CD1c-positive myeloid dendritic cell (primary cell): ENCODE measurements at regions not wholly inside any gene's neighbourhood (a gene's known extent, or its start where the extent isn't known, plus 50 kb on each side); places are given as distances from the start of the nearest gene placed in this dataset.

Experiments
- DNase-seq: peaks from one replicate; pipeline ENCODE4 v3.0.0-alpha.2; 2016; ENCODE audit errors: extremely low spot score

DNA sequence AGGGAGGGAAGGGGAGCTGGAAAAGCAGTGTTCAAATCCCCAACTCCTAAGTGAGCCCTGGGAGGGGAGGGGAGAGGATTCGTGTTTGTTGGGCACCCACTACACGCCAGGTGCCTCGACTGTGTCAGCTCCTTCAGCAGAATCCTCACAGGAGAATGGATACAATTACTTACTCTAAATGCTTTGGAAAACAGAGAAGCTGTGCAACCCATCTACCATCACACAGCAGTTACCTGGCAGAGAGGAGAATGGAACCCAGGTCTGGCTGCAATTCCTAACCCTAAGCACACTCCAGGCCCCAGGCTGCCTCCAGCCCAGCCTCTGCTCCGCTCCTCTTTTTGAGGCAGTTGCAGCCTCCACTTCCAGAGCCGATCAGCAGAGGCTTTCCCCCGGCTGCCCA is 86.4 kb upstream of the PTPN1 start:
- DNase-seq, result no peak

DNA sequence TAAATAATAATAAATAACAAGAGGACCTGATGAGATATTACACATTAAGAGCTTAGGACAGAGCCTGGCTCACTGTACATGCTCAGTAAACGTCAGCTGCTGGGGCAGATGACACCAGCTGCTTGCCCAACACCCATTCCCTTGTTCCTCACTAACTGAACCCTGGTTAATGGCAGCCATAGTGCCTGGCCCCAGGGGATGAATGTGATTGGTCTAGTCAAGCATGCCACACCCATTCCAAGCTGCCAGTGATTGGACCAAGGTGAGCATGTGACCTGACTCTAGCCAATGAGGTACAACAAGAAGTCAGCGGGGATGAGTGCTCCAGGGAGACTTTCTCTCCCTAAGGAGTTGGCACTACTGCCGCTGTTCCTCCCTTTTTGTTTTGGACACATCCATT is 85.1 kb upstream of the PTPN1 start:
- DNase-seq, result peak; percentile 42

DNA sequence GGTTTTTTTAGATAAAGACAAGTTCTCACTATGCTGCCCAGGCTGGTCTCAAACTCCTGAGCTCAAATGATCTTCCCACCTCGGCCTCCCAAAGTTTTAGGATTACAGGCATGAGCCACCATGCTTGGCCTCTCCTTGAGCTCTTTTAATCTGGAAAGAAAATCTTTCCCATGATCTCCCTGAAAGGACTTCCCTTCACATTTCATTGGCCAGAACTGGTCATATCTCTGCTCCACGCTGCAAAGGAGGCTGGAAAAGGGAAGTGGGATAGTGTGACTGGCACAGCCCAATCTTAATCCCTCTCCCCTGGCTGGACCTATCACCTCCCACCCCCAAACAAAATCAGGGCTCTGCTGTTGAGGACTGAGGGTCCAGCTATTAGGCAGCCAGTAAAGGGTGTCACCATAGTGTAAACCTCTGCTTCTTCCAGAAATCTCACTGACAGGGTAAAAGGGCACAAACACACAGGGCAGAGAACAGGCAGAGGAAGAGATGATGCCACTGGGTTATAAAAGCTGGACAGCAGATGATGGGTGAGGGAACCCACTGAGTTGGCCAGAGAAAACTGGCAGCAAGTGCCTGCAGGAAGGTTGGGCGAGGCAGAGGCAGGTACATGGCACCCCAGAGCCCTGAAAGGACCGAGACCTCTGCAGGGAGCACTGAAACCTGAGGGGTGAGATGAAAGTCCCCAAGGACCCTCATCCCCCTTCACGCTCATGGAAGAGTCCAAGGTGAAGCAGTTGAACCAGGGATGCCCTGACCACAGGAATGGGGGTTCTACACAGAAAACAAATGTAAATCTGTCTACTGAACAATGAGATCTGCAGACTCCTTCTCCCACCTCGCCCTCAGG is 83.1 kb upstream of the PTPN1 start:
- DNase-seq, result peak; percentile 65

DNA sequence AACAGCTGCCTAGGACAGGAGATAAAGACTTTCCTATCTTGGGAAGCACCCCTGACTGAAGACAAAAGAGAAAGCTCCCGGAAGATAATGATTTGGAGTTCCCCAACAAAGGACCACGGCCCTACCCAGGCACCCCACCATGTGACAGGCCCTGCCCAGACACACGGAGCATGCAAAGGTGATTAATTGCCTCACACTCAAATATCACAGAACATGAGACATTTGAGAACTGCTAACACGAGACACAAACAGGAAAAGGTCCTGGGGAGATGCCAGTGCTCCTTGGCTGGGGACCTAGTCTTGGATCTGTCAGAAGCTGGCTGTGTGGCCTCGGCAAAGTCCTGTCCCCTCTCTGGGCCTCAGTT is 82.5 kb upstream of the PTPN1 start:
- no peak for DNase-seq

DNA sequence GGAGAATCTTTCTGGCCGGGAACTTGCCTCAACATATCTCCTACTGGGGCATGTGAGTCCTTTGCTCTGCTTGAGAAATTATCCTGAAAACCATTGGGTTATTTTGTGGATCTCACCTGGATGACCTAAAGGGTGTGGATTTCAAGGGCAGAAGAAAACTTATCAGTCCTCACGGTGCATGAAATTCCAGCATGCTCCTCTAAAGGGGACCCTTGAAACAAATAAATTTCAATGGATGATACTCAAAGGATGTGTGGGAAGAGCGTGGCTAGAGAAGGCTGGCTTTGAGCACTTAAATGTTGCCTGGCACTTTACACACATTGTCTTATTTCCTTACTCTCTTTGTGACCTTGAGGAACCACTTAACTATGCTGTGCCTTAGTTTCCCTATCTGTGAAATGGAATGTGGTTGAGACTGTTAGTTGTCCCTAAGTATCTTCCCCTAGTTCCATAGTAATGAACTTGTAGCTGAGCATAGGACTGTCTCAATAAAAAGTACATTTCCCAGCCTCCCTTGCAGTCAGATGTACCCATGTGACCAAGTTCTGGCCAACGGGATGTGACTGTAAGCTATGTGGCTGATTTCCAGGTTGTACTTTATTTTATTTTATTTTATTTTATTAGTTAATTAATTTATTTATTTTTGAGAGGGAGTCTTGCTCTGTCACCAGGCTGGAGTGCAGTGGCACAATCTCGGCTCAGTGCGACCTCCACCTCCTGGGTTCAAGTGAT is 81.9 kb upstream of the PTPN1 start:
- no peak for DNase-seq

DNA sequence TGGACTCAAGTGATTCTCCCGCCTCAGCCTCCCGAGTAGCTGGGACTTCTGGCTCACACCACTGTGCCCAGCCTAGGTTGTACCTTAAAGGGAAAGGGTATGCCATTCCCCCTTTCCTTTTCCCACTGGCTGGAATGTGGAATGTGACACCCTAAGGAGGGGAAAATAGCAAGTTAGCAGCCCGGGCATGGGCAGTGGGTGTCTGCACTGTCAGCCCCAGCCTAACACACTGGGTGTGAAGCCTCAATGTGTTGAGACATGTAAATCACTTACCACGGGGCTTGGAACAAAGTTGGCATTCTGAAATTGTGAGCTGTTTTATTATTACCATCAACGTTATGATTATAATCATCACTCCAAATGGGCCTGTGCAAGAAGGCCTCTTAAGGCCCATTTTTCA is 80.8 kb upstream of the PTPN1 start:
- no peak for DNase-seq

DNA sequence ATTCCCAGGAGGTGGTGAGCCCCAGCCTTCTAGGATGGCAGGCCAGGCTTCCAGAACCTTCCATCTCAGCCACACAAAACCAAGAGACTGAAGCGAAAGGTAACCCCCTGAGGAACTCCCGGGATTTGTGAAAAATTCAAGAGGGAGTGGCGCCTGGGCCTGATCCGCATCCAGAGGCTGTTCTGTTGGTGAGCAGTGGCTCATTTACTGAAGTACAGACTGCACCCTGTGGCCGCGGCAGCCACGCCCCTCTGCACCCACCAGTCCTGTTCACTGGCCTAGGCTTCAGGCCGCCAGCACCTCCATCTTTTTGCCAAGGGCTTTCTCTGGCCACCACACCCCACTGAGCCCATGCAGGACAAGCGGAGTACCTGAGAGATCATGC is 79.1 kb upstream of the PTPN1 start:
- DNase-seq, result no peak

DNA sequence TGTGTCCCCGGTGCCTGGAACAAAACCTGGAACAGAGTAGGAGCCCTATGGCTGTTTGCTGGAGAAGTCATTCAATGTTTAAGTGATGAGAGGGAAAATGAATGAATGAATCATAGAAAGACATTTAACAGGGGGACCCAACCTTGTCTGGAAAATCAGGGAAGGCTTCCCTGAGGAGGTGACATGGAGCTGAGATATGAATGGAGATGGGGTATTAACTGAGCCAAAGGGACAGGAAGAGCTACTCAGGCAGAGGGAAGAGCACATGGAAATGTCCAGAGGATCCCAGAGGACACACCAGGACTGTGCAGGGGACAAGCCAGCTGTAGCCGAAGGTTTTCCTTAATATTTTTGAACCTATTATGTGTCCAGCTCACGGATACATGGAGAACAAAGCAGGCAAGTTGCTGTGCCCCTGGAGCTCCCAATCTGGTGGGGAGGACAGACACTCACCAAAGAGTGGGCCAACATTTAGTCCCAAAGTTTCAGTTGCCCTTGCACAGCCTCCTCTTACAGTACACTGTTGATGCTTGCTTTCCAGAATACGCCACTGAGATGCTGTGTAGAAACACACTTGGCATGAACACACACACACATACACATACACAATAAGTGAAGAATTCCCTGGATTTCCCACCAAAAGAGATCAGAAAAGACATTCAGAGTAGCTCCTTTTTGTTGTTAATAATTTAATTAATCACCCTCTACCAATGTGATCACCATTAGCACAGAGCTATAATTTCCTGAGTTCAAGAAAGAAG is 77.0 kb upstream of the PTPN1 start:
- no peak for DNase-seq

DNA sequence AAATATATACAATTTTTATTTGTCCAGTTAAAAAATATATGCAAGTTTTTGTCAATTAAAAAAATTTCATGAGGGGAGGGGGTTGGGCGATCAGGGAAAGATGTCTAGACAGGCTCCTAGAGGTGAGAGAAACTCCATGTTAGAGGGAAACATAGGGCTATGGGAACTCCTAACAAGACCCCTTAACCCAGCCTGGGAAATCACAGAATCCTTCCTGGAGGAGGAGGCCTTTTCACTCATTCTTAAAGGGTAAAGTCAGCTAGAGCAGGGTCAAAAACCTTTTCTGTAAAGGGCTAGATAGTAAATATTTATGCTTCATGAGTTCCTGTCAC is 75.9 kb upstream of the PTPN1 start:
- no peak for DNase-seq

DNA sequence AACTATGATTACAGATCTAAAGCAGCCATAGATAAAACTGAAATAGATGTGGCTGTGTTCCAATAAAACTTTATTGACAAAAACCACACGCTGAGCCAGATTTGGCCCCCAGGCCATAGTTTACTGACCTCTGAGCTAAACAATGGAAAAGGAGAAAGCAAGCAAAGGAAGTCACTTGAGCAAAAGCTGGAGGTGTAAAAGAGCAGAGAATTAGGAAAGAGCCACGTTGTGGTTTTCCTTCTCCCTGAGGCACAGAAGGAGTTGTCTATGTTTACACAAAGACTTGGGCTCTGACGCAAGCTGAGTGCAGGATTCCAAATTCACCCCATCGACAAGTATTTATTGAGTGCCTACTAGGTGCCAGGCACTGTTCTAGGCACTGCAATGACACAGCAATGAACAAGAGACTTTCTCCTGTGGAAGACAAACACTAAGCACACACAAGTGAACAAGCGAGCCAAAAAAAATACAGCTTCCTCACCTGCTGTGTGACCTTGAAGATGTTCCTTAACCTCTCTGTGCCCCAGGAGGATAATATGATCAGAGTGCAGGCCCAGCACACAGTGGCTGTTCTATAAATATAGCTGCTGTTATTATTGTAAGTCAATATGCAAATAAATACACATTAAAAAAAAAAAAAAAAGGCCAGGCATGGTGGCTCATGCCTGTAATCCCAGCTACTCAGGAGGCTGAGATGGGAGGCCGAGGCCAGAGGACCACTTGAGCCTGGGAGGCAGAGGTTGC is 75.4 kb upstream of the PTPN1 start:
- DNase-seq, result peak; percentile 62

DNA sequence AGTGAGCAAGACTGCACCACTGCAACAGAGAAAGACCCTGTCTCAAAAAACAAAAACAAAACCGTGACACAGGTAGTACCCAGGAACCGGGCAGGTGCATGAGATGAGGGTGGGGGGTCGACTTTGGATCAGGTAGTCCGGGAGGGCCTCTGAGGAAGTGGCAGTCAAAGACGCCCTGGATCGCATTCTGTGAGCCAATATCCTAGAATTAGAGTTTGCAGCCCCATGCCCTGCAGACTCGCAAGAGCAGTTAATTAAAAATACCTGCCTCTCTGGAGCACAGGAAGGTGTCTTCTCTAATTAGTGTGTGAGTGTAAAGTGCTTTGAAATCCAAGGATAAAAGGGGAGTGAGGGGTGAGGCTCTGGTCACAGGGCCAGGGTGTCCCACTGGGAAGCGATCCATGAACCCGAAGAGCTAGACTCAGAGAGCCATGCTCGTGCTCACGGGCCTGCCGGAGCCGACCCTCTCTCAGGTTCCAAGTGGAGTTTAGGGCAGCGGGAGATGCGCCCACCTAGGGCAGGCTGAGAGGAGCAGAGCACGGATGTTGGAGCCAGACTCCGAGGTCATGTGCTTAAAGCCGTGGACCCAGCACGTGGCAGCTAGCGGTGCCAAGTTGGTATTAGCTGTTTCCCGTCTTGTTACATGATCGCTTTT is 74.7 kb upstream of the PTPN1 start:
- DNase-seq, result no peak

DNA sequence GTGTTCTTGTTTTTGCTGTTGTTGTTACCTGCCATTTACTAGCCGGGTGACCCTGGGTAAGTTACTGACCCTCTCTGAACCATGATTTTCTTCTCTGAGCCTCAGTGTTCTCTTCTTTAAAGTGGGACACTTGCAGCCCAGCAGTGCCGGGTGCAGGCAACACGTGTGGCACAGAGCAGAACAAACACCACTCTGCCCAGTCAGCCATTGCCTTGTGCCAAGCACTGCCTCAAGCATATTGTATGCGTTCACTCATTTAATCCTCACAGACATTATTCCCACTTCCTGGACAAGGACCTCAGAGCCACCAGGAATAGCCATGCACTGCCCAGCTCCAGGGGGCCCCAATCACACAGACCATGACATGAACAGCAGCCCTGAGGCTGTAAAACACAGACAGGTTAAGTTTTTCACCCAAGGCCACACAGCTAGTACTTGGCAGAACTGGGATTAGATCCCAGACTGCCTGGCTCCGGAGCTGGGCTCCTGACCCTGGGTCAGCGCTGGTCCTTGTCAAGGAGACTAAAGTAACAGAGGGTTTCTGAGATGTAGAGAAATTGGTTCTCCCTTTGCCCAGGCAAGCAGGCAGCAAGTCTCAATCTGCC is 74.0 kb upstream of the PTPN1 start:
- DNase-seq, result no peak

DNA sequence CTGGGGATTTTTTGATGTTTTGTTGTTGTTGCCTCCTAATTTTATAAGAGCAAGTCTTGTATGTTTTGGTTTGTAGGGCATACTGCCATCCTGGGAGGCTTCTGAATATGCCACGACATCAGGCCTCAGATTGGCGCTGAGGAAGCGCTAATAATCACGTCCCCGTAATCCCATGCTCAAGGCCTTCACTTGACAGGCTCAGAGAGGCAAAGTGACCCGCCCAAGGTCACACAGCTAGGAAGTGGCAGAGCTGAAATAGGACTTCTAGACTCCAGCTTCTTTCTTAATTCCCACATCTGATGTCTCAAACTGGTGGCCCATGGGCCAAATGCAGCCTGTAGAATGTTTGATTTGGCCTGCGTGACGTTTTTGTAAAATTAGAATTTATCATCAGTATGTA is 73.5 kb upstream of the PTPN1 start:
- no peak for DNase-seq

DNA sequence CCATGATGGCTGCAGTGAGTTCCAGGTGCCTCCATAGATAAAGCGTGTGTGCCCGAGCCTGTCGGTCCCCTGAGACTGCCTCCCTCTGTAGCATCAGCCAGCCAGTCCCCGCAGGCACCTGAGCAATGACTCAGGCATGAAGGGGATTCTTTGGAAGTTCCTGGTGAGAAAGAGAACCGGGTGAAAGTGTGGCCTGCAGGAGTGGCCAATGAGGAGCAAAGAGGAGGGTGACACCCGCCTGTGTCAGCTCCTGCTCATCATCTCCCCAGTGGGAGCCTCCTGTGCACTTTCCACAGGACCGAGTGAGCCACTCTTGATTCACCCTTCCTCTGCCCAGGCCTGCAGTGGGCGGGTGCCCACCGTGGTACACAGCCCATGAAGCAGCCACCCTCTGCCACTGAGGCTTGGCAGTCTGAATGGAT is 71.2 kb upstream of the PTPN1 start:
- DNase-seq, result peak; percentile 61

DNA sequence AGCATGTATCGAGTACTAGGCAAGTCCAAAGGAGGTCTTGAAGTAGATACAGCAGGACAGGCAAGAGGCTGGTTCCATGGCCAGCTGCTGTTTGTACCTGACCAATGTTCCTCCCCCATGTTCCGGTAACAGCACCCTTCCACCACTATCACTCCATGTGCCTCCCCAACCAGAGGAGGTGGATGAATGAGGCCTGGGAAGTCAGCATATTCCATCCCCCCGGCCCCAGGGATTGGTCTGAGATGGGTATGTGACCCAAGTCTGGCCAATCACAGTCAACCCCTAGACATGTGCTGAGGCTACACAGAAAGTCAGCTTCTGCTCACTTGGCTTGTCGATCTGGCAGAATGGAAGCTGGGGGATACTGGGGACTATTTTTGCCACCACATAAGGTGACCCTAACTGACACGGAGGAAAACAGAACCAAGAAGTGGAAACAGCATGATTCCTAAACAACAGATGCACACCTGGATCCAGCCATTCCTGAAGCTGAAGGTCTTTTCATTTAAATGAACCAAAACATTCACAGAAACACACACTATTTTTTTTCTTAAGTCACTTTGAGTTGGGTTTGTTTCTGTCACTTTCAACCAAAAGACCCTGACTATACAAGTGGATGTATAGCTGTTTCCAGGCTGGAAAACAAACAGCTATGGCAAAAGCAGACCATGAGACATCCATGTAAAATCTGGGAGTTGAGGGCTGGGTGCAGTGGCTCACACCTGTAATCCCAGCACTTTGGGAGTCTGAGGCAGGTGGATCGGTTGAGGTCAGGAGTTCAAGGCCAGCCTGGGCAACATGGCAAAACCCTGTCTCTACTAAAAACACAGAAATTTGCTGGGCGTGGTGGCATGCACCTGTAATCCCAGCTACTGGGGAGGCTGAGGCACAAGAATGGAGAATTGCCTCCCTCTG is 70.4 kb upstream of the PTPN1 start:
- DNase-seq, result no peak

DNA sequence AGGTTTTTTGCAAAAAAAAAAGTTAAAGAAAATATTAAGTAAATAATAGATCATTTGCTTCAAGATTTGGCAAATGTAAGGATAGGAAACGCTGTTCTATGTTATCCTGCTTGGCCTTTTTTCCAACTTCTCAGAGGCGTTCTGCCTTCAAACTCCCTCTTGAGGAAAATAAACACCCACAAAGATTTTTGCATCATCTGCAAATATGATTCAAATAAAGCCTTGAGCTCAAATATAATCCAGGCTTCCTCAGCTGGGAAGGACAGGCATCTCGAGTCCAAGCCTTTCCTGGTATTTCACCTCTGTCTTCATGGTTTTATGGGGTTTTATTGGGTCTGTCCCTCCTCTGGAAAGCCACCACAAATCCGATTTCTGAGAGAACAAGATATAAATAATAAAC is 67.7 kb upstream of the PTPN1 start:
- no peak for DNase-seq

DNA sequence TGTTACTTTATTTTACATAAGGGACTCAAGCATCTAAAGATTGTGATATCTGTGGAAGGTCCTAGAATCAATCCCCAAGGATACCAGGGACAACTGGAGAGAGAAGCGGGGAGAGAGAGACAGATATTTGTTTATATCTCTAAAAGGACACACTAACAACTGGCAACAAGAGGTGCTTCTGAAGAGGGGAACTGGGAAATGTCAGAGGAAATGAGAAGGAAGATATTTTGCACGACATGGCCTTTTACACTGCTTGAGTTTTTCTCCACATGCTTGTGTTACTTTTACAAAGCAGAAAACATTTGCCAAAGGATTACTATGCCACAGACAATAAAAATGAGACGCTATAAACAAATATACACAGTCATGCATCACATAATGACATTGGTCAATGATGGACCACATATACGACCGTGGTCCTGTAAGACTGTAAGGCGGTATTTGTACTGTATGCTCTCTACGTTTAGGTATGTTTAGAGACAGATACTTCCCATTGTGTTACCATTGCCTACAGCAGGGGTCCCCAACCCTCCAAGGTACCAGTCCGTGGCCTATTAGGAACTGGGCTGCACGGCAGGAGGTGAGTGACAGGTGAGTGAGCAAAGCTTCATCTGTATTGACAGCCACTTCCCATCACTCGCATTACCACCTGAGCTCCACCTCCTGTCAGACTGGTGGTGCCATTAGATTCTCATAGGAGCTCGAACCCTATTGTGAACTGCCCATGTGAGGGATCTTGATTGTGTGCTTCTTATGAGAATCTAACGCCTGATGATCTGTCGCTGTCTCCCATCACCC is 64.6 kb upstream of the PTPN1 start:
- DNase-seq, result peak; percentile 41

DNA sequence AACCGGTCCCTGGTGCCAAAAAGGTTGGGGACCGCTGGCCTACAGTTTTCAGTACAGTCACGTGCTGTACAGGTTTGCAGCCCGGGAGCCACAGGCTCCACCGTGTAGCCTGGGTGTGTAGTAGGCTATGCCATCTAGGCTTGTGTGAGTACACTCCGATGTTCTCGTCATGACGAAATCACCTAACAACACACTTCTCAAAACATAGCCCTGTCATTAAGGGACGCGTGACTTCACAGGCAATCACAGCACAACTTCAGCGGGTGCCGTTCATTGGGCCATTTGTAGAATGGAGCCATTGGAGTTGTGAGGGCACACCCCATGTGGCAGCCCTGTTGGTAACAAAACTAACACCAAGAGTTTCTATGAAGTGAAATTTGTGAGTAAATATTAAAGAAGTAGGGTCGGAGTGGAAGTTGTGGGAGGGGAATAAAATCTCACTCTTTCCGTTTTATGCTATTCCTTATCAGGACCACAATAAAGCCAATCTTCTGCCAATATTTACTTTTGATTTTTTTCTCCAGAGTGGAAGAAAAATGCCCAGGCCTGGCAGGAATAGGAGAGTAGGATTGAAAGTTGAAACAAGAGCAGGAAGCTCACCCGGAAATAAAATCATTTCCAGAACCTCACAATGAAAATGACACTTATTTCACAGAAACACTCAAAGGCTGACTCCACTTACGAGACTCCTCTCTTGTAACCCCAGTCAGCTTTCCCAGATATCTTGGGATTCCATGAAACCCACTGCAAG is 63.7 kb upstream of the PTPN1 start:
- DNase-seq, result peak; percentile 57
